Lower lobe of right lung (tissue), 2 donors: ENCODE measurements at regions not wholly inside any gene's neighbourhood (a gene's known extent, or its start where the extent isn't known, plus 50 kb on each side); places are given as distances from the start of the nearest gene placed in this dataset.

ENCODE experiments used
- ATAC-seq, 2 donors: fragments of 200-7000 bp; cut with Tn5 transposase; one replicate each; pipeline ENCODE4 v1.9.1; 2020 to 2022; ENCODE audit warnings: mild to moderate bottlenecking in 2 of 2, moderate library complexity in 2 of 2
- DNase-seq: peaks from one replicate; pipeline ENCODE4 v3.0.0-alpha.2; 2020
- H3K27ac ChIP-seq: fragments of 200-600 bp; one replicate; pipeline ENCODE4 v1.8.0; 2022
- H3K27me3 ChIP-seq: fragments of 200-600 bp; one replicate; pipeline ENCODE4 v1.8.0; 2022; ENCODE audit warnings: low read depth
- H3K36me3 ChIP-seq: fragments of 200-600 bp; one replicate; pipeline ENCODE4 v1.8.0; 2022; ENCODE audit warnings: mild to moderate bottlenecking
- H3K4me1 ChIP-seq: fragments of 200-600 bp; one replicate; pipeline ENCODE4 v1.8.0; 2022
- H3K4me3 ChIP-seq: fragments of 200-600 bp; one replicate; pipeline ENCODE4 v1.8.0; 2022; ENCODE audit warnings: mild to moderate bottlenecking
- H3K9me3 ChIP-seq: fragments of 200-600 bp; one replicate; pipeline ENCODE4 v1.8.0; 2022
- CTCF ChIP-seq: fragments of 200-600 bp; IDR thresholded peaks from one replicate; pipeline ENCODE4 v1.8.0; 2022; ENCODE audit warnings: antibody characterized with exemption, mild to moderate bottlenecking
- intact Hi-C: fragments of 100-400 bp; cut with DNase I; formaldehyde crosslinking; loops from one replicate; pipeline ENCODE4 v1.11.0; 2022
- donor health status: DM: no; HTN: yes; CAD: no; lungs with severe emphysema.

GRCh38 chrX:120749141-120749846 is 119.4 kb upstream of the C1GALT1C1 start:
- no peaks in the 10 kb centered on the region for H3K36me3 ChIP-seq
- no peak for TF ChIP-seq CTCF
- H3K4me1 ChIP-seq, result no peaks in the 10 kb centered on the region
- intact Hi-C loops, result no loop called here
- ATAC-seq (no peak), DNase-seq (no peak)
- H3K9me3 ChIP-seq, result no peaks in the 10 kb centered on the region
- no peaks in the 10 kb centered on the region for H3K27me3 ChIP-seq
- no peak overlapping the region for H3K27ac ChIP-seq
- H3K4me3 ChIP-seq, result no peak overlapping the region

GRCh38 chrX:120746153-120746552 is 116.3 kb upstream of the C1GALT1C1 start:
- Histone ChIP-seq H3K4me3 (no peak overlapping the region), H3K9me3 (no peaks in the 10 kb centered on the region), H3K27ac (no peak overlapping the region), H3K36me3 (no peaks in the 10 kb centered on the region), H3K27me3 (no peaks in the 10 kb centered on the region), H3K4me1 (no peaks in the 10 kb centered on the region)
- intact Hi-C loops, result no loop called here
- TF ChIP-seq CTCF, result no peak
- ATAC-seq (no peak), DNase-seq (no peak)

GRCh38 chrX:120742946-120743665 is 113.3 kb upstream of the C1GALT1C1 start:
- Histone ChIP-seq H3K36me3 (no peaks in the 10 kb centered on the region), H3K4me3 (no peak overlapping the region), H3K27me3 (no peaks in the 10 kb centered on the region), H3K9me3 (no peaks in the 10 kb centered on the region), H3K4me1 (no peaks in the 10 kb centered on the region), H3K27ac (no peak overlapping the region)
- DNase-seq (no peak), ATAC-seq (no peak)
- TF ChIP-seq CTCF, result no peak
- intact Hi-C loops, result no loop called here

- TF ChIP-seq CTCF, result no peak
- no peaks in the 10 kb centered on the region for H3K27me3 ChIP-seq
- intact Hi-C loops, result no loop called here
- DNase-seq (no peak), ATAC-seq (no peak)
- H3K9me3 ChIP-seq, result no peaks in the 10 kb centered on the region
- H3K27ac ChIP-seq, result no peak overlapping the region
- no peaks in the 10 kb centered on the region for H3K36me3 ChIP-seq
- no peaks in the 10 kb centered on the region for H3K4me1 ChIP-seq
- H3K4me3 ChIP-seq, result no peak overlapping the region
Measured at GRCh38 chrX:120741452-120741851, 111.6 kb upstream of the C1GALT1C1 start.

- no peaks in the 10 kb centered on the region for H3K27me3 ChIP-seq
- H3K4me3 ChIP-seq, result no peak overlapping the region
- no peak for ATAC-seq
- H3K27ac ChIP-seq, result no peak overlapping the region
- H3K36me3 ChIP-seq, result no peaks in the 10 kb centered on the region
- H3K4me1 ChIP-seq, result no peaks in the 10 kb centered on the region
- no peaks in the 10 kb centered on the region for H3K9me3 ChIP-seq
- intact Hi-C loops, result no loop called here
- no peak for TF ChIP-seq CTCF
- no peak for DNase-seq
Measured at GRCh38 chrX:120740072-120740471, 110.2 kb upstream of the C1GALT1C1 start.
